HCT116 (cell line): ENCODE measurements at regions not wholly inside any gene's neighbourhood (a gene's known extent, or its start where the extent isn't known, plus 50 kb on each side); places are given as distances from the start of the nearest gene placed in this dataset.

Source experiments
- ATAC-seq: fragments of 200-7000 bp; cut with Tn5 transposase; 2 replicates; pipeline ENCODE4 v1.9.1; 2020; ENCODE audit warnings: mild to moderate bottlenecking, moderate library complexity
- BruUV-seq: library from RNA; stranded (reverse); fragments of 400-500 nt; replicated peaks from 2 replicates; lab custom pipeline; 2021; lab: Mats Ljungman, UMichigan
- CTCF ChIA-PET: fragments of 300-600 bp; sonication (Branson Sonifier 250); formaldehyde crosslinking; loops from one replicate; lab custom pipeline; 2021; ENCODE audit warnings: antibody characterized with exemption; lab: Charles Lee
- POLR2A ChIA-PET: fragments of 300-600, 350-600 bp; sonication (Branson Sonifier 250); formaldehyde crosslinking; loops from one replicate; lab custom pipeline; 2021; ENCODE audit warnings: antibody characterized with exemption; lab: Charles Lee
- RAD21 ChIA-PET, 2 experiments: fragments of 300-600 bp; sonication (Branson Sonifier 250); formaldehyde crosslinking; loops; one replicate each; lab custom pipeline; 2023; ENCODE audit warnings: low total read pairs in 2 of 2; ENCODE audit not compliant: uncharacterized antibody in 2 of 2, unreplicated experiment in 2 of 2, low non-redundant PET in 1 of 2; lab: Charles Lee
- DNase-seq: peaks from one replicate; pipeline ENCODE4 v3.0.0-alpha.2; 2010; ENCODE audit warnings: low read depth, low spot score
- H2AFZ ChIP-seq: fragments of 200-600 bp; shearing (Covaris generic), sonication (generic); 2 replicates; pipeline ENCODE4 v1.6.1; 2017; ENCODE audit warnings: low read depth, mixed run types, mixed read lengths, antibody characterized with exemption, low read length; ENCODE audit not compliant: poor library complexity, severe bottlenecking
- H3K27ac ChIP-seq: 2 replicates; pipeline ENCODE4 v1.5.1; 2012; ENCODE audit warnings: low read depth, low read length
- H3K27me3 ChIP-seq: fragments of 200-600 bp; sonication (generic); 2 replicates; pipeline ENCODE4 v1.6.1; 2016; ENCODE audit warnings: mixed run types, low read length, mixed read lengths; ENCODE audit not compliant: insufficient read depth
- H3K36me3 ChIP-seq, 2 experiments: fragments of 200-500 bp in 1 of 2; fragments of 200-600 bp in 1 of 2; sonication (Bioruptor generic) in 1 of 2; sonication (generic) in 1 of 2; 2 replicates each; pipeline versions ENCODE4 v1.5.1 to v1.6.1; 2014 to 2016; ENCODE audit warnings: low read length in 2 of 2, inconsistent platforms in 1 of 2, mixed read lengths in 1 of 2, mixed run types in 1 of 2; ENCODE audit not compliant: insufficient read depth in 2 of 2, control insufficient read depth in 1 of 2
- H3K4me1 ChIP-seq, 2 experiments: fragments of 200-600 bp in 1 of 2; sonication (generic) in 1 of 2; 2 replicates each; pipeline versions ENCODE4 v1.5.1 to v1.6.1; 2012 to 2017; ENCODE audit warnings: low read length in 2 of 2, inconsistent platforms in 1 of 2, mild to moderate bottlenecking in 1 of 2, mixed read lengths in 1 of 2, mixed run types in 1 of 2, moderate library complexity in 1 of 2; ENCODE audit not compliant: insufficient read depth in 2 of 2, control insufficient read depth in 1 of 2
- H3K4me2 ChIP-seq: fragments of 200-600 bp; sonication (generic); 2 replicates; pipeline ENCODE4 v1.6.1; 2017; ENCODE audit warnings: mixed run types, low read length, mixed read lengths
- H3K4me3 ChIP-seq, 2 experiments: fragments of 200-600 bp in 1 of 2; sonication (generic) in 1 of 2; replicated peaks in 1 of 2; 2 replicates each; pipeline ENCODE4 v1.5.1; 2011 to 2016; ENCODE audit warnings: low read length in 2 of 2, control low read depth in 1 of 2, low read depth in 1 of 2, mild to moderate bottlenecking in 1 of 2, mixed read lengths in 1 of 2, mixed run types in 1 of 2
- H3K79me2 ChIP-seq: fragments of 200-600 bp; sonication (generic); 2 replicates; pipeline ENCODE4 v1.6.1; 2017; ENCODE audit warnings: mild to moderate bottlenecking, mixed run types, low read length, moderate library complexity, mixed read lengths; ENCODE audit not compliant: insufficient read depth
- H3K9ac ChIP-seq: fragments of 200-600 bp; sonication (generic); 2 replicates; pipeline ENCODE4 v1.6.1; 2016; ENCODE audit warnings: low read length, mixed read lengths
- H3K9me2 ChIP-seq: fragments of 200-600 bp; sonication (generic), shearing (Covaris generic); 2 replicates; pipeline ENCODE4 v1.6.1; 2017; ENCODE audit warnings: mixed run types, mild to moderate bottlenecking, moderate library complexity; ENCODE audit not compliant: insufficient read depth
- H3K9me3 ChIP-seq, 2 experiments: fragments of 200-500 bp in 1 of 2; fragments of 200-600 bp in 1 of 2; sonication (Bioruptor generic) in 1 of 2; sonication (generic) in 1 of 2; 2 replicates each; pipeline ENCODE4 v1.6.1; 2014 to 2017; ENCODE audit warnings: low read length in 2 of 2, mixed read lengths in 2 of 2, inconsistent platforms in 1 of 2, low read depth in 1 of 2, mild to moderate bottlenecking in 1 of 2, mixed run types in 1 of 2, moderate library complexity in 1 of 2; ENCODE audit not compliant: control insufficient read depth in 1 of 2, insufficient read depth in 1 of 2
- H4K20me1 ChIP-seq: fragments of 200-600 bp; sonication (generic), shearing (Covaris generic); 2 replicates; pipeline ENCODE4 v1.6.1; 2017; ENCODE audit warnings: mixed run types, mild to moderate bottlenecking, moderate library complexity; ENCODE audit not compliant: insufficient read depth
- ATF3 ChIP-seq: IDR thresholded peaks from 2 replicates; pipeline ENCODE4 v1.6.1; 2012
- CBX3 ChIP-seq: IDR thresholded peaks from 2 replicates; pipeline ENCODE4 v1.6.1; 2012; ENCODE audit warnings: low read depth
- CEBPB ChIP-seq: IDR thresholded peaks from 2 replicates; pipeline ENCODE4 v1.6.1; 2012; ENCODE audit warnings: low read depth
- EGR1 ChIP-seq: IDR thresholded peaks from 2 replicates; pipeline ENCODE4 v1.6.1; 2012; ENCODE audit warnings: low read depth
- EZH2 ChIP-seq: fragments of 200-600 bp; sonication (generic); IDR thresholded peaks from 2 replicates; pipeline ENCODE4 v1.6.1; 2017; ENCODE audit warnings: antibody characterized with exemption, mixed run types
- FOSL1 ChIP-seq: IDR thresholded peaks from 2 replicates; pipeline ENCODE4 v1.6.1; 2012; ENCODE audit warnings: low read depth
- JUND ChIP-seq: IDR thresholded peaks from 2 replicates; pipeline ENCODE4 v1.6.1; 2012
- MAX ChIP-seq: IDR thresholded peaks from 2 replicates; pipeline ENCODE4 v1.6.1; 2012
- POLR2A ChIP-seq: IDR thresholded peaks from 2 replicates; pipeline ENCODE4 v1.7.0; 2011; ENCODE audit warnings: borderline replicate concordance; ENCODE audit not compliant: insufficient read depth, insufficient read length; ENCODE audit errors: extremely low read depth
- POLR2AphosphoS5 ChIP-seq: IDR thresholded peaks from 2 replicates; pipeline ENCODE4 v1.6.1; 2011; ENCODE audit warnings: mild to moderate bottlenecking, low read depth, low read length, moderate library complexity
- RAD21 ChIP-seq: IDR thresholded peaks from 2 replicates; pipeline ENCODE4 v1.6.1; 2012; ENCODE audit warnings: low read depth, mild to moderate bottlenecking
- REST ChIP-seq: IDR thresholded peaks from 2 replicates; pipeline ENCODE4 v1.6.1; 2012; ENCODE audit warnings: low read depth
- SIN3A ChIP-seq: IDR thresholded peaks from 2 replicates; pipeline ENCODE4 v1.6.1; 2012; ENCODE audit warnings: low read depth
- SP1 ChIP-seq: IDR thresholded peaks from 2 replicates; pipeline ENCODE4 v1.6.1; 2012; ENCODE audit warnings: low read depth
- SRF ChIP-seq: IDR thresholded peaks from 2 replicates; pipeline ENCODE4 v1.6.1; 2012; ENCODE audit warnings: low read depth
- TCF7L2 ChIP-seq: IDR thresholded peaks from 2 replicates; pipeline ENCODE4 v1.7.0; 2011; ENCODE audit warnings: borderline replicate concordance, inconsistent platforms; ENCODE audit not compliant: insufficient read depth, insufficient read length; ENCODE audit errors: extremely low read depth
- YY1 ChIP-seq: IDR thresholded peaks from 2 replicates; pipeline ENCODE4 v1.6.1; 2011; ENCODE audit warnings: low read length, low read depth, moderate library complexity, mild to moderate bottlenecking; ENCODE audit not compliant: insufficient replicate concordance; ENCODE audit errors: extremely low read depth
- ZBTB33 ChIP-seq: IDR thresholded peaks from 2 replicates; pipeline ENCODE4 v1.6.1; 2011; ENCODE audit warnings: mild to moderate bottlenecking, low read length, moderate library complexity; ENCODE audit not compliant: insufficient replicate concordance; ENCODE audit errors: extremely low read depth
- ZFX ChIP-seq: fragments of 450-650 bp; IDR thresholded peaks from 2 replicates; pipeline ENCODE4 v1.6.1; 2017
- ZNF274 ChIP-seq: fragments of 200-500 bp; sonication (Bioruptor generic); IDR thresholded peaks from 2 replicates; pipeline ENCODE4 v1.6.1; 2014; ENCODE audit warnings: mild to moderate bottlenecking, low read depth, low read length, inconsistent platforms
- intact Hi-C: fragments of 100-400 bp; cut with micrococcal nuclease; formaldehyde crosslinking; loops from 2 replicates; pipeline ENCODE4 v1.10.0; 2022

- TF ChIP-seq ZNF274: no peak
- TF ChIP-seq JUND: no peak
These were observed 396.3 kb upstream of the EYS start (continued) for GRCh38 chr6:66103354-66103753.

GRCh38 chr6:66096679-66097078 is 389.7 kb upstream of the EYS start:
- Histone ChIP-seq H3K4me2 (no peak overlapping the region), H3K79me2 (no peaks in the 10 kb centered on the region), H3K9me3 (peaks cover 4 to 6% of the 10 kb centered on the region in 2 experiments; a peak in 2 of 4 replicates), H3K9me2 (no peaks in the 10 kb centered on the region)
- ATAC-seq: no peak
- intact Hi-C loops: no loop called here
- TF ChIP-seq RAD21 (no peak), YY1 (no peak), ZBTB33 (no peak), MAX (no peak), SP1 (no peak), EGR1 (no peak), POLR2AphosphoS5 (no peak), JUND (no peak), CBX3 (no peak), TCF7L2 (no peak), REST (no peak), ZFX (no peak), SRF (no peak), SIN3A (no peak), FOSL1 (no peak), ATF3 (no peak), EZH2 (no peak), ZNF274 (no peak), POLR2A (no peak), CEBPB (no peak)
- TF ChIP-seq, all 23 proteins: peak for 0
- H3K27ac ChIP-seq: no peak overlapping the region
- ChIA-PET RAD21 (no interaction called here), CTCF (no interaction called here), POLR2A (no interaction called here)
- no peak overlapping the region for H2AFZ ChIP-seq
- DNase-seq: no peak
- H3K36me3 ChIP-seq: no peaks in the 10 kb centered on the region
- no TSS peak for BruUV-seq
- H3K27me3 ChIP-seq: no peaks in the 10 kb centered on the region
- no peaks in the 10 kb centered on the region for H3K4me1 ChIP-seq
- H3K4me3 ChIP-seq: no peak overlapping the region
- H4K20me1 ChIP-seq: no peaks in the 10 kb centered on the region
- H3K9ac ChIP-seq: no peak overlapping the region
